Kidney (tissue), 13 donors: ENCODE measurements at regions not wholly inside any gene's neighbourhood (a gene's known extent, or its start where the extent isn't known, plus 50 kb on each side); places are given as distances from the start of the nearest gene placed in this dataset.
"Not testable (repeated sequence)": the region's sequence is repeated elsewhere in the genome, so short reads cannot be mapped to it uniquely, and the experiment has no call there.

Experiments used
- DNase-seq, 5 donors: peaks; one replicate each; pipeline ENCODE4 v3.0.0-alpha.2; 2013 to 2020
- FAIRE-seq: peaks from 2 replicates; lab custom pipeline; 2012; peaks lifted over from hg19 to GRCh38; lab: Jason Lieb, UNC
- H3K27ac ChIP-seq, 2 donors: one replicate each; pipeline ENCODE4 v1.7.0; 2013; ENCODE audit warnings: low read depth in 2 of 2, low read length in 2 of 2, inconsistent platforms in 1 of 2
- H3K27me3 ChIP-seq: one replicate; pipeline ENCODE4 v1.7.1; 2013; ENCODE audit warnings: low read length, inconsistent platforms; ENCODE audit not compliant: control insufficient read depth, insufficient read depth
- H3K36me3 ChIP-seq, 3 donors: one replicate each; pipeline versions ENCODE4 v1.7.0 to v1.7.1; 2013; ENCODE audit warnings: low read length in 3 of 3, control low read depth in 1 of 3, inconsistent platforms in 1 of 3; ENCODE audit not compliant: insufficient read depth in 3 of 3, control insufficient read depth in 2 of 3
- H3K4me1 ChIP-seq, 3 donors: one replicate each; pipeline versions ENCODE4 v1.7.0 to v1.7.1; 2013; ENCODE audit warnings: low read length in 3 of 3, inconsistent platforms in 1 of 3, low read depth in 1 of 3; ENCODE audit not compliant: control insufficient read depth in 2 of 3, insufficient read depth in 2 of 3
- H3K4me3 ChIP-seq, 3 donors: one replicate each; pipeline versions ENCODE4 v1.7.0 to v1.8.1; 2013; ENCODE audit warnings: low read length in 3 of 3, control low read depth in 1 of 3, inconsistent platforms in 1 of 3
- H3K9ac ChIP-seq, 3 donors: one replicate each; pipeline versions ENCODE4 v1.7.0 to v1.7.1; 2013; ENCODE audit warnings: low read length in 3 of 3, control low read depth in 1 of 3, inconsistent platforms in 1 of 3
- H3K9me3 ChIP-seq, 3 donors: one replicate each; pipeline versions ENCODE4 v1.7.0 to v1.7.1; 2013; ENCODE audit warnings: low read length in 3 of 3, control low read depth in 1 of 3, inconsistent platforms in 1 of 3; ENCODE audit not compliant: control insufficient read depth in 2 of 3, insufficient read depth in 1 of 3
- intact Hi-C: fragments of 100-400 bp; cut with DNase I; formaldehyde crosslinking; loops from one replicate; pipeline ENCODE4 v1.11.1; 2022
- TF ChIP-seq, protein P1 (sequence below): IDR thresholded peaks from 3 replicates; pipeline ENCODE4 v1.5.1; 2012; ENCODE audit warnings: mild to moderate bottlenecking, moderate library complexity, borderline replicate concordance; ENCODE audit not compliant: insufficient read depth; ENCODE audit errors: extremely low read depth
- donor health status: control.
- donor health status: control.
- donor health status: control.
- donor health status: control.
- donor health status: control.
- donor health status: DM: yes; HTN: yes; CAD: no.
- donor health status: Normal renal cell carcinoma (clear cell type).

DNA sequence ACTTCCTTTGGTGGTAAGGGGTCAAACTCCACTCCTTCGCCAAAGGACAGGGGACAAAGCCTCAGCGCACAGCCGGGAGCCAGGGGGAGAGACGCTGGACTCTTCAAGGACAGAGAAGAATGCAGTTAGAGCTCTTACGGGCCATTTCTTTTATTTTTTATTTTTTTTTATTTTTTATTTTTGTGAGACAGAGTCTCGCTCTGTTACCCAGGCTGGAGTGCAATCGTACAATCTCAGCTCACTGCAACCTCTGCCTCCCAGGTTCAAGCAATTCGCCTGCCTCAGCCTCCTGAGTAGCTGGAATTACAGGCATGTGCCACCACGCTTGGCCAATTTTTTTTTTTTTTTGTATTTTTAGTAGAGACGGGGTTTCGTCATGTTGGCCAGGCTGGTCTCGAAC lies 93.2 kb upstream of the RPH3AL start, which contains the start of gene RFLNB:
Gene RFLNB (minus strand): TSS at position 101 of the 400 bp plus-strand sequence.
- H3K4me1 ChIP-seq, H3K27me3 ChIP-seq, H3K9me3 ChIP-seq, H3K9ac ChIP-seq, H3K27ac ChIP-seq, H3K36me3 ChIP-seq, FAIRE-seq, intact Hi-C loops, DNase-seq, H3K4me3 ChIP-seq: not testable (repeated sequence)

DNA sequence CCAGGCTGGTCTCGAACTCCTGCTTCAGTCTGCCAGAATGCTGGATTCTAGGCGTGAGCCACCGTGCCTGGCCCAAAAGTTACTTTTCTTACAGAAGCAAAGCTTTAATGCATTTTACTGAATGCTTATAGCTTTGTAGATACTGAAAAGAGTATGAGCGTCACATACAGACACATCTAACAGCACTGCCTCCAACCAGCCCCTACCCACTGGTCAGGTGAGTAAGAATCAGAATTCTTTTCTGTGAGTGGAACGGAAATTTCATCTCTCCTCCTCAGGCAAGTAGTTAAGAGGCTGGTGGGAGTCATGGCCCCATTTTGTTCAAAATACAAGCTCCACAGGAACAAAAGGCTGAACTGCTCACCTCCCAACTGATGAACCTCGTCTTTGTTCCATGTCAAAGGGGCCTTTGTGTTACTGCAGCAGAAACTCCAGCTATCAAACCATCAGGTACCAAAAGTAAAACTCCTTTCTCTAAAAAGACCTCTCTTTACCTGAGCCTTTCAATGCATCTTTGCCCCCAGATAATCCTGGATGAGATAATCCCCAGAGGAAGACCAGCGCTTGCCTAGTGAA lies 92.4 kb upstream of the RPH3AL start:
- Histone ChIP-seq H3K27me3 (no peaks in the 10 kb centered on the region), H3K4me3 (no peak overlapping the region), H3K9ac (no peak overlapping the region), H3K4me1 (no peaks in the 10 kb centered on the region), H3K27ac (no peak overlapping the region), H3K36me3 (no peaks in the 10 kb centered on the region), H3K9me3 (no peaks in the 10 kb centered on the region)
- intact Hi-C loops, result no loop called here
- DNase-seq, result no peak
- no peak for FAIRE-seq
- TF ChIP-seq, protein P1, sequence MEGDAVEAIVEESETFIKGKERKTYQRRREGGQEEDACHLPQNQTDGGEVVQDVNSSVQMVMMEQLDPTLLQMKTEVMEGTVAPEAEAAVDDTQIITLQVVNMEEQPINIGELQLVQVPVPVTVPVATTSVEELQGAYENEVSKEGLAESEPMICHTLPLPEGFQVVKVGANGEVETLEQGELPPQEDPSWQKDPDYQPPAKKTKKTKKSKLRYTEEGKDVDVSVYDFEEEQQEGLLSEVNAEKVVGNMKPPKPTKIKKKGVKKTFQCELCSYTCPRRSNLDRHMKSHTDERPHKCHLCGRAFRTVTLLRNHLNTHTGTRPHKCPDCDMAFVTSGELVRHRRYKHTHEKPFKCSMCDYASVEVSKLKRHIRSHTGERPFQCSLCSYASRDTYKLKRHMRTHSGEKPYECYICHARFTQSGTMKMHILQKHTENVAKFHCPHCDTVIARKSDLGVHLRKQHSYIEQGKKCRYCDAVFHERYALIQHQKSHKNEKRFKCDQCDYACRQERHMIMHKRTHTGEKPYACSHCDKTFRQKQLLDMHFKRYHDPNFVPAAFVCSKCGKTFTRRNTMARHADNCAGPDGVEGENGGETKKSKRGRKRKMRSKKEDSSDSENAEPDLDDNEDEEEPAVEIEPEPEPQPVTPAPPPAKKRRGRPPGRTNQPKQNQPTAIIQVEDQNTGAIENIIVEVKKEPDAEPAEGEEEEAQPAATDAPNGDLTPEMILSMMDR, result no peak

DNA sequence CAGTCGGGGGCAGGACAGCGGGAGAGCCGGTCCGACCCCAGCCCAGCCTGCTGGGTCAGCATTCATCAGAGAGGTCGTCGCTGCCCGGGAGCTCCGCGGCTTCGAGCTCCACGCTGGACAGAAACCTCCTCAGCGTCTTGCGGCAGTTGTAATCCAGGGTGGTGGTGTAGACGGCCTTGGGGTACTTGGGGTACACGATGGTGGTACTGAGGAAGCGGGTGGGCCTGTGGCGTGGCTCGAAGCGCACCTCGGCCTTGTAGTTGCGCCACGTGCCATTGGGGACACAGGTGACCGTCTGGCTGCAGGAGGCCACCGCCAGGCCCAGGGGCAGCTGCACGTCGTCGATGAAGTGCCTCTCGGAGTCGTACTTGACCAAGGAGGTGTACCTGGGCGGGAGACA lies 90.5 kb upstream of the RPH3AL start:
- Histone ChIP-seq H3K9me3 (no peaks in the 10 kb centered on the region), H3K27ac (no peak overlapping the region), H3K27me3 (no peaks in the 10 kb centered on the region), H3K4me3 (no peak overlapping the region), H3K9ac (no peak overlapping the region), H3K4me1 (no peaks in the 10 kb centered on the region), H3K36me3 (no peaks in the 10 kb centered on the region)
- TF ChIP-seq, protein P1, result no peak
- FAIRE-seq (no peak), DNase-seq (no peak)
- intact Hi-C loops, result no loop called here

DNA sequence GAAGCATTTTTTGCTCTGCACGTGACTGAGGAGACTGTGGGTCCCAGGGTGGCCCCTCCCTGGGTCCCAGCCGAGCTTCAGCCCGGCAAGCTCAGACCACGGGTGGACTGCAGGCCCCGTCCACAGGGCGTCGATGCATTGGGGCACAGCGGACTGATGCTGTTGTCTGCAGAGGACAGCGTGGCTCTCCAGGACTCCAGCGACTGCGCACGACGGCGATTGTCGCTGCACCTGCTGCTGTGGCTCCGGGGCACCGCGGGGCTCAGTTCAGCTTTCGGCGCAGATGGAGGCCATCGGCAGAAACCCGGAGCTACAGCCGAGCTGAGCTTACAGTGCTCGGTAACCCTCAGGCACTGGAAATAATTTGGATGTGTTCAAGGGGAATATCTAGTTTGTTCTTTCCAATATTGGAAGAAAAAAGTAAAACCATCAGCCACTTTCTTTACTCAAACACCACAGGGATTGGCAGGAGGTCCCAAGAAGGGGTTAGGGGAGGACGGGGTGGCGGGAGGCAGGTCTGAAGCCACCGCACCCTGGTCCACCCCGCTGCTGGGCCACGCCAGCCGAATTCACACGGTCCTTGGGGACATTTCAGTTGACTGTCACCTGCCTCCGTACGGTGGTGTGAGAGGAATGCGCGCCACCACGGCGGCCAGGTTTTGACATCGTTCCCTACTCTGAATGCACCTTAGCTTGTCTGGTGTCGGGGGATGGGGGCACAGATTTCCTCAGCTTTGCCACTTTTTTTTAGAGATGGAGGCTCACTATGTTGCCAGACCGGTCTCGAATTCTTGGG lies 88.7 kb upstream of the RPH3AL start:
- H3K9ac ChIP-seq, result no peak overlapping the region
- no peak for DNase-seq

More for the DNA sequence above, 88.7 kb upstream of the RPH3AL start:
- no peaks in the 10 kb centered on the region for H3K9me3 ChIP-seq
- intact Hi-C loops, result no loop called here
- TF ChIP-seq, protein P1, result no peak
- H3K4me1 ChIP-seq, result no peaks in the 10 kb centered on the region
- H3K27ac ChIP-seq, result no peak overlapping the region
- H3K36me3 ChIP-seq, result no peaks in the 10 kb centered on the region
- FAIRE-seq, result no peak
- H3K27me3 ChIP-seq, result no peaks in the 10 kb centered on the region
- no peak overlapping the region for H3K4me3 ChIP-seq
